ENCODE measurements at regions not wholly inside any gene's neighbourhood (a gene's known extent, or its start where the extent isn't known, plus 50 kb on each side); places are given as distances from the start of the nearest gene placed in this dataset.
"Not testable (repeated sequence)": the region's sequence is repeated elsewhere in the genome, so short reads cannot be mapped to it uniquely, and the experiment has no call there.

GRCh38 chr7:32222251-32222900 is 152.2 kb upstream of the PDE1C start:
- no peak for DNase-seq

- no peak for DNase-seq
These were observed 151.5 kb upstream of the PDE1C start for GRCh38 chr7:32221736-32222135.

- DNase-seq, result no peak
These were observed 150.8 kb upstream of the PDE1C start for GRCh38 chr7:32221056-32221455.

- not testable (repeated sequence) for DNase-seq
These were observed 149.6 kb upstream of the PDE1C start for GRCh38 chr7:32219831-32220230.

GRCh38 chr7:32219416-32219815 is 149.2 kb upstream of the PDE1C start:
- DNase-seq, result no peak

GRCh38 chr7:32218741-32219288 is 148.6 kb upstream of the PDE1C start:
- no peak for DNase-seq

- peak in 1 of 14 donors; percentile 38 for DNase-seq
These were observed 147.9 kb upstream of the PDE1C start for GRCh38 chr7:32218154-32218467.

- no peak for DNase-seq
These were observed 147.3 kb upstream of the PDE1C start for GRCh38 chr7:32217341-32218153.

- DNase-seq, result no peak
These were observed 146.6 kb upstream of the PDE1C start for GRCh38 chr7:32216759-32217158.

GRCh38 chr7:32215697-32216096 is 145.5 kb upstream of the PDE1C start:
- DNase-seq, result no peak

GRCh38 chr7:32214913-32215312 is 144.7 kb upstream of the PDE1C start:
- DNase-seq, result no peak

GRCh38 chr7:32212321-32212720 is 142.1 kb upstream of the PDE1C start:
- no peak for DNase-seq

GRCh38 chr7:32206987-32207386 is 136.8 kb upstream of the PDE1C start:
- DNase-seq, result peak in 2 of 14 donors; percentile 4 to 8

GRCh38 chr7:32206488-32206887 is 136.3 kb upstream of the PDE1C start:
- DNase-seq, result no peak

- DNase-seq, result not testable (repeated sequence)
These were observed 135.2 kb upstream of the PDE1C start for GRCh38 chr7:32205298-32205824.

GRCh38 chr7:32204361-32205018 is 134.3 kb upstream of the PDE1C start:
- DNase-seq, result peak in 12 of 14 donors; percentile 16 to 69 (median 64)

GRCh38 chr7:32200646-32201045 is 130.4 kb upstream of the PDE1C start:
- DNase-seq, result no peak

GRCh38 chr7:32194537-32194936 is 124.3 kb upstream of the PDE1C start:
- DNase-seq, result no peak

- DNase-seq, result no peak
These were observed 121.1 kb upstream of the PDE1C start for GRCh38 chr7:32191305-32191704.

GRCh38 chr7:32179567-32179966 is 109.4 kb upstream of the PDE1C start:
- no peak for DNase-seq

GRCh38 chr7:32178677-32179366 is 108.6 kb upstream of the PDE1C start:
- DNase-seq, result no peak

- no peak for DNase-seq
These were observed 107.0 kb upstream of the PDE1C start for GRCh38 chr7:32177232-32177631.
